Adipocyte (in vitro differentiated cells): ENCODE measurements at regions not wholly inside any gene's neighbourhood (a gene's known extent, or its start where the extent isn't known, plus 50 kb on each side); places are given as distances from the start of the nearest gene placed in this dataset.
A peak's percentile ranks its signal among the peaks of the same experiment; 100 is the strongest.

Source experiments
- DNase-seq: peaks from one replicate; pipeline ENCODE4 v3.0.0-alpha.2; 2015; ENCODE audit warnings: low read depth
- H3K27me3 ChIP-seq: replicated peaks from 2 replicates; pipeline ENCODE4 v1.7.0; 2013; ENCODE audit warnings: mild to moderate bottlenecking, low read length, moderate library complexity; ENCODE audit not compliant: control insufficient read depth, insufficient read depth
- H3K36me3 ChIP-seq: 2 replicates; pipeline ENCODE4 v1.7.0; 2013; ENCODE audit warnings: low read length, mild to moderate bottlenecking, moderate library complexity; ENCODE audit not compliant: control insufficient read depth, insufficient read depth, severe bottlenecking
- H3K4me1 ChIP-seq: 2 replicates; pipeline ENCODE4 v1.7.0; 2013; ENCODE audit warnings: mild to moderate bottlenecking, low read length, moderate library complexity; ENCODE audit not compliant: control insufficient read depth, insufficient read depth
- H3K4me3 ChIP-seq: 2 replicates; pipeline ENCODE4 v1.7.0; 2013; ENCODE audit warnings: mild to moderate bottlenecking, low read length, moderate library complexity
- H3K9ac ChIP-seq: 2 replicates; pipeline ENCODE4 v1.7.0; 2013; ENCODE audit warnings: mild to moderate bottlenecking, low read length, moderate library complexity
- H3K9me3 ChIP-seq: 2 replicates; pipeline ENCODE4 v1.7.0; 2013; ENCODE audit warnings: mild to moderate bottlenecking, low read length, moderate library complexity; ENCODE audit not compliant: control insufficient read depth

DNA sequence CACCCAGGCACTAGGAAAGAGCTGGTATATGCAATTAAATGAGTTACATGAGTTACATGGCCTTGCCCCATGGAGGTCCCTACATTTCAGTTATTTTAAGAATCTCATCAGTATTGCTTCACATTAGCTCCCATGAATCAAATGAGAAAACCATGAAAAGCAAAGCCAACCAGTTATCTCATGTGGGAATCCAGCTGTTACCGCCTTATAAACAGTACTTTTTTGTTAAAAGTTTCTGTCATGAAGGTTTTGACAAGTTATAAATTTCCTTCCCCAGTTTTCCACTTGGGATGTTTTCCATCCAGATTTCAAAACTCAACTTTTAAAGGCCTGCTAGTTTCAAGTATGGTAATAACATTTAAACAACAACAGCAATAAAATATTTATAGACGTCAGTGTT lies 544.8 kb downstream of the NUF2 start:
- DNase-seq, result no peak
- Histone ChIP-seq H3K4me1 (peaks cover 11% of the 10 kb centered on the region), H3K27me3 (no peaks in the 10 kb centered on the region), H3K9me3 (peaks cover 12% of the 10 kb centered on the region), H3K36me3 (no peaks in the 10 kb centered on the region), H3K4me3 (no peak overlapping the region), H3K9ac (no peak overlapping the region)

DNA sequence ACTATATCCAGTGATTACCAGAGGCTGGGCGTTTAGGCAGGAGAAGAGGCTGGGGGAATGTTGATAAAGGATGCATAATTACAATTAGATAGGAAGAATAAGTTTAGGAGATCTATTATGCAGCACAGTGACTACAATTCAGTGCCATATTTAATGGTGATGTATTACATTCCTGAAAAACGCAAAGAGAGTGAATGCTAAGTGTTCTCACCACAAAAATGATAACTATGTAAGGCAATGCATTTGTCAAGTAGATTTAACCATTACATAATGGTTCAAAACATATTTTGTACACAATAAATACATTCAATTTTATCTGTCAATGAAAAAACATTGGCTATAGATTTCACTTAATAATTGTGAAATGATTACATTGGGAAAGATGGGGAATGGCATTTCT lies 548.9 kb downstream of the NUF2 start:
- DNase-seq, result peak; percentile 60
- Histone ChIP-seq H3K9ac (no peak overlapping the region), H3K36me3 (no peaks in the 10 kb centered on the region)

GRCh38 chr1:163872067-163872466 lies 550.3 kb downstream of the NUF2 start:
- H3K4me1 ChIP-seq, result peaks cover 48% of the 10 kb centered on the region
- no peak overlapping the region for H3K4me3 ChIP-seq
- H3K9ac ChIP-seq, result no peak overlapping the region
- H3K36me3 ChIP-seq, result no peaks in the 10 kb centered on the region
- H3K9me3 ChIP-seq, result peaks cover 8% of the 10 kb centered on the region
- DNase-seq, result peak; percentile 72
- no peaks in the 10 kb centered on the region for H3K27me3 ChIP-seq

More for the DNA sequence above, 548.9 kb downstream of the NUF2 start:
- Histone ChIP-seq H3K4me1 (peaks cover 42% of the 10 kb centered on the region), H3K9me3 (peaks cover 8% of the 10 kb centered on the region), H3K4me3 (no peak overlapping the region), H3K27me3 (no peaks in the 10 kb centered on the region)

DNA sequence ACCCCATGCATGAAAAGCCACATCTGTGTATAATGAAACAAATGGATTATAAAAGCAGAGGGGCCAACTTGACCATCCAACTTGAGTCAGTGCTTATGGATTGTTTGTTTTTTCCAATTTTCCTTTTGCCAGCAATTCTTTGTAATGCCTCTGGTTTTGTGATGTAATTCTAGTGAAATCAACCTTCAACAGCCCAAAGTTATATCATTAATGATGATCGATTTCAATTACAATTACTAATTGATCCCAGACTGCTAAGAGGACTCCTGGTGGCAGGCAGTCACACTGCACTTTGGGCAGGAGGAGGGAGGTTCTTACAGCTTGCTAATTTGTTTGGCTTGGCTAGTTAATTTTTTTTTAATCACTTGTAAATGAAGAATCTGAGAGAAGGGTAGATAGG lies 552.3 kb downstream of the NUF2 start:
- no peaks in the 10 kb centered on the region for H3K27me3 ChIP-seq
- H3K36me3 ChIP-seq, result no peaks in the 10 kb centered on the region
- peaks cover 52% of the 10 kb centered on the region for H3K4me1 ChIP-seq
- DNase-seq, result peak; percentile 31
- H3K9me3 ChIP-seq, result no peaks in the 10 kb centered on the region
- no peak overlapping the region for H3K4me3 ChIP-seq
- H3K9ac ChIP-seq, result no peak overlapping the region

- DNase-seq, result peak; percentile 98
- peak overlapping the region; percentile 76 for H3K4me3 ChIP-seq
- H3K4me1 ChIP-seq, result peaks cover 52% of the 10 kb centered on the region
- peak overlapping the region; percentile 79 for H3K9ac ChIP-seq
- H3K27me3 ChIP-seq, result no peaks in the 10 kb centered on the region
- H3K36me3 ChIP-seq, result no peaks in the 10 kb centered on the region
- no peaks in the 10 kb centered on the region for H3K9me3 ChIP-seq
These were observed 553.6 kb downstream of the NUF2 start for GRCh38 chr1:163875200-163875926.

DNA sequence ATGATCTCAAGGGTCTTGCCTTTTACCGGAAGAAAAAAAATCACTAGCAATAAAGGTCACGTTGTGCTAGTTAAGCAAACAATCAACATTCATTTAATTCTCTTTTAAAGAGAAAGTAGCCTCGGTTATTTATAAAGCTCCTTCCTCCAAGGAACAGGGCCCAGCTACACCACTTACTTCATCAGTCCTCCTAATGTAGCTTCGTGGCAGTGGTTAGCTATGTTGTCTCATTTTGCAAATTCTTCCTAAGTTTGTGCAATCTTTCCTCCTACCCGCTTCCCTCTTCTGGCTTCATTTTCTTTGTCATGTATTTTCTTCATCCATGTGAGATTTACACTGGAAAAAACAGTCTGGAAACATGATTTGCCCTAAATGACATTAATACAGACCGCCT lies 554.2 kb downstream of the NUF2 start:
- Histone ChIP-seq H3K9ac (peak overlapping the region; percentile 79), H3K4me1 (peaks cover 52% of the 10 kb centered on the region), H3K9me3 (no peaks in the 10 kb centered on the region), H3K4me3 (peak overlapping the region; percentile 76), H3K27me3 (no peaks in the 10 kb centered on the region), H3K36me3 (no peaks in the 10 kb centered on the region)
- DNase-seq, result peak; percentile 95

DNA sequence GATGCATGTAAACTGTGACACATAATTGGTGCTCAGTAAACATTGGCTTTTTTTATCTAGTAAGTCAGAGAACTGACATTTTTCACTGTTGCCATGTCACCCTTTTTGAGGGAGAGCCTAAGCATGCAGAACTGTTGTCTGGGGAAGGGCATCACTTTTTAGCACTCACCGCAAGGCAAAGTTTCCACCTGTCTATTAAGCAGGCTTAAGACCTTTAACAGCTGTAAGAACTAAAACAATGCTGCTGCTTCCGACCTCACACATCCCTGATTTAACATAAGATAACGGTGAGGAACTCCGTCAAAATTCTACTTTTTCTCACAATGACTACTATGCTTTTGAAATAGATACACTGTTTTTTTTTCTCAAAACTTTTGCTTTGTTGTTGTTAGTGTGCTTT lies 554.8 kb downstream of the NUF2 start:
- peak overlapping the region; percentile 76 for H3K4me3 ChIP-seq
- H3K27me3 ChIP-seq, result no peaks in the 10 kb centered on the region
- H3K9ac ChIP-seq, result peak overlapping the region; percentile 79
- DNase-seq, result no peak
- H3K4me1 ChIP-seq, result peaks cover 49% of the 10 kb centered on the region
- no peaks in the 10 kb centered on the region for H3K9me3 ChIP-seq
- H3K36me3 ChIP-seq, result no peaks in the 10 kb centered on the region

- Histone ChIP-seq H3K9ac (peak overlapping the region; percentile 79), H3K36me3 (no peaks in the 10 kb centered on the region), H3K4me1 (peaks cover 48% of the 10 kb centered on the region), H3K4me3 (no peak overlapping the region), H3K27me3 (no peaks in the 10 kb centered on the region), H3K9me3 (no peaks in the 10 kb centered on the region)
- DNase-seq, result peak; percentile 78
These were observed 555.3 kb downstream of the NUF2 start for GRCh38 chr1:163877016-163877415.

DNA sequence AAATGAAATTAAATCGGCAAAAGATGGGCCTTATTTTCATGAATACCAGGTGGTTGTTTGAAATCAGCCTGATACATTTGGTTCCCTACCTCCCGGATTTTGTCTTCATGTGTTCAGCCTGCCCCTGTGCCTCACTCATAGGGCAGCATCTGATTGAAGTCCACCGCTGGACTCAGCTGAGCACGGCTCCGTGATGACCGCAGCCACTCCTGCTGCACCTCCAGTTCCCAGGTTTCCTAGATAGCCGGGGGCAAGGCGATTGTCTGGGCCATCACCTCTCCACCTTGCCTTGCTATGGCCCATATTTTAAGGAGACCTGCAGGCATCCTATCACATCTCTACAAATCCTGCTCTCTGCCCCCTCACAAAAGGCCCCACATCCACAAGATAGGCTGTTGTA lies 563.8 kb downstream of the NUF2 start:
- DNase-seq, result no peak
- no peak overlapping the region for H3K9ac ChIP-seq
- H3K4me3 ChIP-seq, result no peak overlapping the region
- no peaks in the 10 kb centered on the region for H3K9me3 ChIP-seq
- peaks cover 17% of the 10 kb centered on the region for H3K4me1 ChIP-seq
- no peaks in the 10 kb centered on the region for H3K27me3 ChIP-seq
- H3K36me3 ChIP-seq, result no peaks in the 10 kb centered on the region

GRCh38 chr1:163896001-163896400 lies 574.2 kb downstream of the NUF2 start:
- H3K27me3 ChIP-seq, result no peaks in the 10 kb centered on the region
- DNase-seq, result peak; percentile 42

DNA sequence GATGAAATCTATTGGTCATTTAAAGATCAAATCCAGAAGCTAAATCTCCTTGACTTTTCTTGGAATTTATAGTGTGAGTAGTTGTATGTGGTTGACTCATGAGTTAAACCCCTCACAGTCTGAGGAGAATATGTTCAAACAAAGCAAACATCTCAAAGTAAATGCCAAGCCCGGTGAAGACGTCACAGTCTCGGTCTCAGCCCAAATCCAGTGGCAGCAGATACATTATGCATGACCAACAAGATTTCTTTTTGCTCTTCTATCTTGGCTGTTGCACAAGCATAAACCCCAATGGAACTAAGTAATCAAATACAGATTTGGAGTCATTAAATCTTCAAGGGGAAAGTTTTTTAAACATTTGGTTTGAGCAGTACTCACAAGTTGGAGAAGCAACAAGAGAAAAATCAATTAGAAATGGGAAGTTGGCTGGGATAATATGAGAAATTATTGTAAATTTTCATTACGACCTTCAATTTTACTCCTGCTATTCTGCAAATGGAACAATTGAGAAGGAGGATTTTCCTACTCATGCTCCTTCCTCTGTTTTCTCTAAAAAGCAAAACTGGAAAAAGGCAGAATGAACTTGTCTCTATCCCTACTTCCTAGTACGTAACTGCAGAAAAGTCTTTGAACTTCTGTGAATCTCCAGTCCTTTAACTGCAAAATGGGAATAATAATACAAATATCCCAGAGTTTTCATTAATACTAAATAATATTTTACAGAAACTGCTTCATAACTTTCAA lies 575.8 kb downstream of the NUF2 start:
- H3K4me1 ChIP-seq, result peaks cover 56% of the 10 kb centered on the region
- H3K9me3 ChIP-seq, result no peaks in the 10 kb centered on the region
- no peaks in the 10 kb centered on the region for H3K27me3 ChIP-seq
- peak; percentile 95 for DNase-seq
- peak overlapping the region; percentile 63 for H3K4me3 ChIP-seq
- no peaks in the 10 kb centered on the region for H3K36me3 ChIP-seq
- H3K9ac ChIP-seq, result peak overlapping the region; percentile 46

More at GRCh38 chr1:163896001-163896400, 574.2 kb downstream of the NUF2 start:
- Histone ChIP-seq H3K9me3 (no peaks in the 10 kb centered on the region), H3K4me1 (peaks cover 56% of the 10 kb centered on the region), H3K9ac (peak overlapping the region; percentile 46), H3K4me3 (peak overlapping the region; percentile 13), H3K36me3 (no peaks in the 10 kb centered on the region)
